ENCODE measurements at regions not wholly inside any gene's neighbourhood (a gene's known extent, or its start where the extent isn't known, plus 50 kb on each side); places are given as distances from the start of the nearest gene placed in this dataset.
"Not testable (repeated sequence)": the region's sequence is repeated elsewhere in the genome, so short reads cannot be mapped to it uniquely, and the experiment has no call there.

DNA sequence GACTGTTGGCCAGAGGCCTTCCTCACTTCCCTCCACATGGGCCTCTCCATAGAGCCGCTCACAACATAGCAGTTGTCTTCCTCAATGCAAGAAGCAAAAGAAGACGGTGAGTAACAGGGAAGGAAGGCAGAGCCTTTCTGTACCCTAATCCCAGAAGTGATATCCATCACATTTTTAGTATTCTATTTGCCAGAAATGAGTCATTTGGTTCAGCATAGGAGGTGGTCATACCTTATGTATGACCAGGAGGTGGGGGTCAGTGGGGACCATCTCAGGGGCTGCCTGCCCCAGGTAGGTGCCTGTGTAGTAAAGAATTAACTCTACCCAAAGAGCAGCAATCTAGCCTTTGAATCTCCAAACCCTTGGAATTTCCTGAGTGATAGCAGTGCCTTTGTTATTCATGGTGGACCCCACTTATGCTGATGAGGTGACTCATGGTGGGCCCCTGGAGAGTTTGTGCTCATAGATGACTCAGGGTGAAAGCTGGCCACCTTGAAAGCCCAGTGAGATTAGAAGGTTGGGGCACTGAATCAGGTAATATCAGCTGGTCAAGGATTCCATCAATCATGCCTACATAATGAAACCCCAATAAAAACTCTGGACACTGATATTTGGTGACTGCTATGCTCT, 323.9 kb upstream of the IGF1R start:
- no peak for DNase-seq (ENCODE audit: low read depth in 2 of 2)

DNA sequence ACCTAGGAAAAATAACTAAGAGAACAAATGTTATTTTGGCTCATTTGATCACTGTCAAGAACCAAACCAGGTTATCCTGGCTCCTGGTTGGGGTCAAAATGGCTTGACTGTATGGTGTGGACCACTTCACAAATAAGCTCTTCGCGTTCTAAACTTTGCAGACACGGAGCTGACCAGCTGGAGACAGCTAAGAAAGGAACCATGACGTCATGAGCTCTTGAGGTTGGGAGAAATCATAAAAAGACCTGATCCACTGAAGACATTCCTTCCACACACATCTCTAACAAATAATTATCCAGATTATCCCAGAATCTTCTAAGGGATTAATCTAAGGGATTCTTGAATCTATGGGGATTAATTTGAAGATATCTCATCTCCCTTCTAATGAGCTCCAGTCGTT, 321.5 kb upstream of the IGF1R start:
- DNase-seq (ENCODE audit: low read depth in 2 of 2), result no peak

DNA sequence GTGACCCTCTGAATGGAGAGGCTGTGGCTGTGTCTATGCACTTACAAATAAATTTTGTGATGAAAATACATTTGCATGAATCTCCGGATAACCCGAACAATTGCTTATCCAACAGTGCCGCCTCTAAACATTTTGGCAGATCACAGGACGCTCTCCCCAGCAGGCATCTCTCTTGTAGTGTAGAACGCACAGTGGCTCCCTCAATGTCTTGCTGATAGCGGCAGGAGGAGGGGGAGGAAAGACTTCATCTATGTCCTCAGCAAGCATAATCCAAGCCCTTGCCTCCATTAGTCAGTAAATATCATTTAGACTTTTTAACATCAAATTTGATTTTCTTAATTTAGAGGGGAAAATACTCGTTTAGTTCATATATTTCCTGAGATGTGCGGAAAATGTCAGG, 318.1 kb upstream of the IGF1R start:
- no peak for DNase-seq (ENCODE audit: low read depth in 2 of 2)

DNA sequence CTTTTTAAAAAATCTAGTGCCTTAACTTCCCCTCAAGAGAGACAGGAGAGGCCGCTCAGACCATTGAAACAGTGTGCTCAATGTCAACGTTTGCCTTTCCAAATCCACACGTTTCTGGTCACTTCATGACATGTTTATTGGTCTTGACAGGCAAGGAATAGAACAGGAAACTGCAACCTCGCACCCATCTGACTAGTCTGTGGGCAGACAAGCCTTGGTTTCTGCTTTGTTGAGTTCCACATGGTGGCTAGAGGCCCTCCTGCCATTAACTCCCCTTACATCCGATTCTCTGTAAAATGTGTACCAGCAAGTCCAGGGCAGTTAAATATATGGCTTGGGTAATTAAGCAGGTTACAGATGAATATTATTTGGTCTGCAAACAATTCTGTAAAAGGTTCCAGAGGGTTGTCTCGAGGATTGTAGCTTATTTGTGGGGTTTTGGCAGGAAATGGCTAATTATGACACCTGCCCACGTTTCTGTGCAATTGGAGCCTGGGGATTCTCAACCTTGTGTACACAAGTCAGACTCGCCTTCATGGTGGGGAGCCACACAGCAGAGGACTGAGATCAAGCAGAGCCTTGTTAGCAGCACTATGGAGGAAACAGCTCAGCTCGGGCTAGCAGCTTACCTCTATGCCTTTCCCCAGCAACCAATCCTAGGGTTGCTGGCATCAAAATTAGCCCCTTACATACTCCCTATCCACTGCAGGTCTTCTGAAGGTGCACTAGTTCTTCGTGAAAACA, 317.5 kb upstream of the IGF1R start:
- DNase-seq (ENCODE audit: low read depth in 2 of 2), result no peak

DNA sequence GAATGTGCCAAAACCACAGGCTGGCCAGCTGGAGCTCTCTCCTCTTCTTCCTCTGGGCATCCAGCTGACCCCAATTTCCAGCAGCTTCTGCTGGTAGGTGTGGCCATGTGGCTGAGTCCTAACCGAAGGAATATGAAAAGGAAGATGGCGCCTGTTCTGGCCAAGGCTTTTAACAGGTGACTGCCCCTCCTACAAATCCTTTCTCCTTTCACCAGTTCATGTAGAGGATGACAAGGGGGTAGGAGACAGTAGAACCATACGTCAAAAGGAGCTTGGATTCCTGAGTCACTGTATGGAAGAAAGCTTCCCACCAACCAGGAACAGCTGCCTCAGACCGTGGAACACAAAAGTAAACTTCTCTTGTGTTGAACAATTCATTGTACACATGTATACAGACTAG, 316.7 kb upstream of the IGF1R start:
- DNase-seq (ENCODE audit: low read depth in 2 of 2), result no peak

DNA sequence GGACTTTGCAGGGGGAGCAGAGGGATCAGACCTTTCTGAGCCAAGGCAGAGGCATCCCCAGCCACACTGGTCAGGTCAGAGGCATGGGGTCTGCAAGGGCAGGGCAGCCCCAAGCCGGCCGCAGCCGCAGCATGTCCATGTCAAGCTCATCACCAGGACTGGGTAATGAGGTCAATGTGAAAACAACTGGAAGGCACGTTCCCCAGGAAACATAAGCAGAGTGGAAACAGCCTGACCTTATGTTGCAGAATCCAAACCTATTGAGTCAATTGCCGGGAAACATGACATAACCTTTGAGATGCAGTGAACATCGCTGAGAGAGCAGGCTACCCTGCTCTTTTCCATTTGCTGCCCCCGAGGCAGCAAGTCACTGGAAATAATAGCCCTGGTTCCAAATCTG, 315.1 kb upstream of the IGF1R start:
- DNase-seq (ENCODE audit: low read depth in 2 of 2), result no peak

DNA sequence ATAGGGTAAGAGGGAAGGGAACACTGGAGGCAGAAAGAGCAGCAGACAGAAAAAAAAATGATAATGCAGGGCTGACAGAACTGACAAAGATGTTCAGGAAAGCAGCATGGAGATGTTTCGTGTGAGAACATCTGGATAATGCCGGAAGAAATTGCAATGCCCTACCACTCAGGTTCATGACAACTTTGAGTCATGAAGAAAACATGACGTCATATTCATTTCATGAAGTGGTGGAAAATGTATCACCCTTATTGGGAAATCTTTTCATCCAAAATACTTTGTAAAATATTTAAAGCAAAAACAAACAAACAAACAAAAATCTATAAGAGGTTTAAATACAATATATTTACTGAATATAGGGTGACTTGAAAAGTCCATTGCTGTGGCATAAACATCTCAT, 305.4 kb upstream of the IGF1R start:
- no peak for DNase-seq (ENCODE audit: low read depth in 2 of 2)

DNA sequence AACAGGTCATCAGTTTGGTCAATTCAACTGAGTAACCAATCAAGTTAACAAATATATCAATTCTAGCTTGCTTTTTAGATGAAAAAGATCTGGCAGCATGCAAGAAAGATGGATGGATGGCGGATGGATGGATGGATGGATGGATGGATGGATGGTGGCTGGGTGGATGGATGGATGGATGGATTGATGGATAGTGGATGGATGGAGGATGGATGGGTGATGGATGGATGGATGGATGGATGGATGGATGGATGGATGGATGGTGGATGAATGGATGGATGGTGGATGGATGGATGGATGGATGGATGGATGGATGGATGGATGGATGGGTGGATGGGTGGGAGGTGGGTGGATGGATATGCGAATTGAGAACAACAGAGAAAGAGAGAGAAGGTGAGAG, 303.7 kb upstream of the IGF1R start:
- DNase-seq (ENCODE audit: low read depth in 2 of 2), result no peak

DNA sequence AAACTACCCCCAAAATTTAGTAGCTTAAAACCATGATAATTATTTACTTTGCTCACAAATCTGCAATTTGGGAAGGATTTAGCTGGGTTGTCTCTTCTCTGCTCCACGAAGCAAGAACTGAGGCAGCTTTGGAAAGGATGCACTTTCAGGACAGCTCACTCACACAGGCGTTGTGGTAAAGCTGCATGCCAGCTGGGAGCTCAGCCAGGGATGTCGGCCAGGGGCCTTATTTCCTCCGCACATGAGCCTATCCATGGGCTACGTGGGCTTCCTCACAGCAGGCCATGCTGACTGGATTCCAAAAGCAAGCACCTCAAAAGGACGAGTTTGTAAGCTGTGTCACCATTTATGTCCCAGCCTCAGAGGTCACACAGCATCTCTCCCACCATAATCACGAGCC, 301.3 kb upstream of the IGF1R start:
- DNase-seq (ENCODE audit: low read depth in 2 of 2), result no peak

DNA sequence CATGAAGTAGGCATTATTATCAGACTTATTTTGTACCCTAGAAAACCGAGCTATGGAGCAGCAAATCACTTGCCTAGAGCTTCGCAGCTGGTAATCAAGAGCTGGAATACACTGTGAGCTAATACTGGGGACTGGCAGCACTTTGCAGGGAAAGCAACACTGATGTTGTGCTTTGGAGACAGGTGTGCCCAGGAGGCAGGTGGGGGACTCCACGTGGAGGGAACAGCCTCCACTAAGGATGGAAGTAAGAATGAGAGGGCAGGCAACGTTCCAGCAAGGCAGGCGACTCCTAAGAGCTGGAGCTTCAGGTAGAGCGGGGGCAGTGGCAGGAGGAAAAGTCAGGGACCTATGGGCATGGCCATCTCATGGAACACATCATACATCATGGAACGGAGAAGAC, 300.5 kb upstream of the IGF1R start:
- DNase-seq (ENCODE audit: low read depth in 2 of 2), result no peak

DNA sequence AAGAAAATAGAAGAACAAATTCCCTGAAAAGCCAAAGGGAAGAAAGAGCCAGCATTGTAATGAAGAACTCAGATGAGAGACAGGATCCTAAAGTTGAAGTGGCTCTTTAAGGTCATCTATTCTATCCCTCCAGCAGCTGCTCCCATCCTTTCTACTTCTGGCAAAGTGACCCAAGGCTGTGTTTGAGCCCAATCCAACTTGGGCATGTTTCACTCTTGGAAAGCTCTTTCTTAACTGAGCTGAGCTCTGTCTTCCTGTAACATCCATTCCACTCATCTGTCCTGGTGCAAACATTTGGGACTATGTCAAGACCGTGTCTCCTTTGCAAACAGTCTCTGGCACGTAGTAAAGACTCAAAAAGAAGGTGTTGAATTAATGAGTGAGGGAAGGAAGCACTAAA, 298.1 kb upstream of the IGF1R start:
- DNase-seq (ENCODE audit: low read depth in 2 of 2), result no peak

DNA sequence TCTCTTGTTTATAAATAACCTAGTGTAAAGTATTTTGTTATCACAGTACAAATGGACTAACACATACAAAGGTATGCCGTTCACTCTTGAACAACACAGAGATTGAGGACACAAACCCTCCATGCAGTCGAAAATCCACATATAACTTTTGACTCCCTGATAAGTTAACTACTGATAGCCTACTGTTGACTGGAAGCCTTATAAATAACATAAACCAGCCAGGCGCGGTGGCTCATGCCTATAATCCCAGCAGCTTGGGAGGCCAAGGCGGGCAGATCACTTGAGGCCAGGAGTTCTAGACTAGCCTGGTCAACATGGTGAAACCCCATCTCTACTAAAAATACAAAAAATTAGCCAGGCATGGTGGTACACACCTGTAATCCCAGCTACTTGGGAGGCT, 290.1 kb upstream of the IGF1R start:
- not testable (repeated sequence) for DNase-seq (ENCODE audit: low read depth in 2 of 2)

DNA sequence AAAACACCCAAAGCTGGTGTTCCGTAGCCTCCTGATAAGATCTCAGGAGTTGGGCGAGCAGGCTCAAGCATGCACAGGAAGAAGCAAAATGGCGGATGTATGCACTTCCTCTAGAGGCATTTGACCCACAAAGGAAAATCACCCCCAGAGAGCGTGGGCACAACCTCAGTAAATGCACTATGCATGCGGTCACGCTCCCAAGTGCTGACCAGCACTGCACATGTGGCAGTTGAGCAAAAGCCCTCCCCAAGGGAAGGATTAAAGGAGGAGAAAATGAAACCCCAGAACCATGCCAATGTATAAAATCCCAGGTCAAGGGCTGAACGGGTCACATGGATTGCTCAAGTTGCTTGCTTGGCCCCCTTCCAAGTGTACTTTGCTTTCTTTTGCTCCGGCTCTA, 289.4 kb upstream of the IGF1R start:
- DNase-seq (ENCODE audit: low read depth in 2 of 2), result no peak

DNA sequence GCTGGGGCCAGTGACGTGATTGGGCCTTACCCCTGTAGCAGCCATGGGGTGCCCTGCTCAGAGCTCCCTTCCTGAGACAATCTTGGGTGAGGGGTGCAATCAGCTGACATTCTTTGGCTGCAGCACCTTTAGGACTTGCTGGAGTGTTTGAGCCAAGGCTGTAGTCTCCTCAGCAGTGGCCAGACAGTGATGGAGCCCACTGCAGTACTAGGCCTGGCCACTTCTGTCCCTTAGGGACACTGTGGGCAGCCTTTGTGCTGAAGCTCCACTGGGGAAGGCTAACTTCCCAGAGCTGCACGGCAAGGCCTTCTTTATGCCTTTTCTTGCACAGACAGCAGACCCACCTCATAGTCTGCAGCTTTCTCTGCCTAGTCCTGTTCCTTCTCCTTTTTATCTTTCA, 284.9 kb upstream of the IGF1R start:
- DNase-seq (ENCODE audit: low read depth in 2 of 2), result no peak

DNA sequence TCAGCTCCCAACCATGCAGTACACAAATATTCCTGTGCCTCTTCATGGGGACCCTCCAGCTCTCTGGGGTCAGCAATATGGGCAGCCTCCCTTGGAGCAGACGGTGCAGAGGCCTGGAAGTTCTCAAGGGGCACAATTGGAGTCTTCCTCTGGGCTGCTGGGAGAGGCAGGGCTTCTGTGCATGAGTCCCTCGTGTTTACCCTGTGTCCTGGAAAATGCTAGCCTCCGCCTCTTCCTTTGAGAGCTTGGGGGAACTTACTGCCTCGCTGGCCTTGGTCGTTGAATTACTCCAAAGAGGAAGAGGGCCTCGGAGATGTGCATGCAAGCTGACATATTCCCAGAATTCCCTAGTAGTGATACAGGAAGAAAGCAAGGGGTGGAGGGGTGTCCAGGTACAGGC, 284.4 kb upstream of the IGF1R start:
- DNase-seq (ENCODE audit: low read depth in 2 of 2), result no peak

DNA sequence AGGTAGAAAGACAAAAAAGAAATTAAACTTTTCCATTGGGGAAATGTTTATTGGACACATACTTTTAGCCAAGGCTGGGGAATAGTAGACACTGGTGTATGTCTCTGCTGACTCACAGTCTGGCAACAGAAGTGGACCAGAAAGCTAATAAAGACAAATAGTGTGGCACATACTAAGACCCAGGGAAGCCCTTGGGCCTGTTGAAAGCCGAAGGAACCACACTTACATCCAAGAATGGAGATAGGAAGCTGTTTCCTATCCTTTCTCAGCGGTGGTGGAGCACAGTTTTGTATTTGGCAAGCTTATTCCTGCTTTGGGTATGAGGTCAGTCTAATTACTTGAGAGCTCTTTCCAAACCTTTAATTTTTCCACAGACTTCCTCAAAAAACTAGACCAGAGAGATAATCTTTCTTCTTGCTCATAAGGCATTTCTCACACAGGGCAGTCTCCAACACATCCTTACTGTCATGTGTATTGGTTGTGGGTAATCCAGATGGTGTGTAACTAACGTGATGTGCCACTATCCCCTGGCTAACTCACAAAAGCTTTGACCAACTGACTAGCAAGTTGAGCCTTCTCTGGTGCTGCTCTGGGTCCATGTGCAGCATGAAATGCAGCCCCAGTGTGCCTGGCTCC, 279.1 kb upstream of the IGF1R start:
- DNase-seq (ENCODE audit: low read depth in 2 of 2), result no peak

DNA sequence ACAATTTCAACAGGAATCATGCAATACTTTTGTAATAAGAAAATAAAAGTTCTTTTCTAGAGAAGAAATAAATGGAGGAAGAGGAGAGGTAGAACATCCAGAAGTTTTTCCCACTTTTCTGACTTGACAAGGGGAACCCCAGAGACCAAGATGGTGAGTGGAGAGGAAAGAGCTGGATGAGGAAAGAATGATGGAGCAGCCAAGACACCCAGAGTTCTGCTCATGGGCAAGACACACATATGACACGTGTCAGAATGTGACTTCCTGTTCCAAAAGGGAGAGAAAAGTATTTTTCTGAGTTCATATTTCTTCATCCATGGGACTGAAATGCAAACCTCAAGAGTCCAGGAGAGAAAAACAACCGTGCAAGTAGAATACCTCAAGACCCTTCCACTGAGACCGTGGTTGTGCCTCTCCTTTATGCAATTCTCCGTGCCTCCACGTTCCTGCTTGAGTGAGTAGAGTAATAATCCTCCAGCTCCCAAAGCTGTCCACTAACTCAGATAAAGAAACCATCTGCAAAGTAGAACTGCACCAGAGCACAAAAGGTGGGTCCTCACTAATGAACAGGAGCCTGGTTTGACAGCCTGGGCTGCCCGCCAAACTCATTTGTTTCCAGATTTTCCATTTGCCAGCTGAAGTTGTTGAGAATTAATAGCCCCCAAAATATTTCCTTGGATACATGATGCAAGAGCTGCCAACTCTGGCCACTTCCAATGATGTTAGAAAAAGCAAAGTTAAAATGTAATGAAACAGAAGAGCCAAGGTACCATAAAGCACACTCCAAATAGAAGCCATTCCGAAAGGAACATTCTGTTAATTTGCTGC, 272.6 kb upstream of the IGF1R start:
- no peak for DNase-seq (ENCODE audit: low read depth in 2 of 2)

DNA sequence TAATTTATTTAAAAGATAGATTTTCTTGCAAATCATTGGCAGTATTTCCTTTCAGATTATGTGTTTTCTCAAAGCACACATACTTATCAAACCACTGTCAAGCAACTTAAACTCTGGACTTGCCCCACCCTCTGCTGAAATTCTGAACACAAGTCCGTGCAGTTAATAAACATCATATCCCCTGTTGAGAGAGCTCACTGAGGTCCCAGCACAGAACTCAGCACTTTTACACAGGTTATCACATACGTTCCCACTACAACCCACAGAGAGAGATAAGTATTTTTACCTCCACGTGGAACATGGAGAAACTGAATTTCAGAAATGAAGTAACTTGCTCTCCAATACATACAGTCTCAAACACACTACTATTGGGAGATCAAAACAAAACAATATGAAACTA, 267.6 kb upstream of the IGF1R start:
- no peak for DNase-seq (ENCODE audit: low read depth in 2 of 2)

DNA sequence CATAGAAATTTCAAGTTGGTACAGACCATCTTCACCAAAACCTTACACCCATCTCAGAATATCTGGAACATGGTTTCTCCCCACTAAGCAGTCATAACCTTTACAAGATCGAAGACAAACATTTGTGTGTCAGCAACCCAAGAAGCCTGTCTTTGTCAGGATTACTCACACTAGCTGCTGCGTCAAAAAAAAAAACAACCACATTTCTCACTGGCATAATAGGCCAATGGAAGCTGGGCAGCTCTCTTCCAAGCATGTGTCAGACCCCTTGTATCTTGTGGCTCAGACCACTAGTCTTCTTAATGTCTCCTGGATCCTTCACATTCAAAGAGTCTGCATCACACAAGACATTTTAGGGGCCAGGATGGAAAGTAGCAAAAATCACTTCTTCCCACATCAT, 266.9 kb upstream of the IGF1R start:
- no peak for DNase-seq (ENCODE audit: low read depth in 2 of 2)

DNA sequence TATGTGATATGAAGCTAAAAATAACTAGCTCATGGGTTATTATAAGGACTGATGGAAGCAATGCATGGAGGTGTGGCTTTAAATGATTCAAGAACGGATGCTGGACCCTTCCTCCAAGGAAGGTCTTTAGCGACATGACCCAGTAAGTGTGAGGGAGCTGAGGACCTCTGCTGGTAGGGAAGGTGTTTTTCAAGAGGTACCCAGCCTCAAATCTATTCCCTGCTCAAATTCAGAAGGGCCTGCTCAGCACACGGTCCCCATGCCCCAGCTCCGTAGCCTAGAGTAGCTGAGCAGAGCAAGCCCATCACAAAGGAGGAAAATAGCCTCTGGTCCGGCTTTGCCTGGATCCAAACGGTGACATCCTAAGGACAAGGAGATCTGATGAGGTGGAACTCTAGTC, 266.2 kb upstream of the IGF1R start:
- no peak for DNase-seq (ENCODE audit: low read depth in 2 of 2)

DNA sequence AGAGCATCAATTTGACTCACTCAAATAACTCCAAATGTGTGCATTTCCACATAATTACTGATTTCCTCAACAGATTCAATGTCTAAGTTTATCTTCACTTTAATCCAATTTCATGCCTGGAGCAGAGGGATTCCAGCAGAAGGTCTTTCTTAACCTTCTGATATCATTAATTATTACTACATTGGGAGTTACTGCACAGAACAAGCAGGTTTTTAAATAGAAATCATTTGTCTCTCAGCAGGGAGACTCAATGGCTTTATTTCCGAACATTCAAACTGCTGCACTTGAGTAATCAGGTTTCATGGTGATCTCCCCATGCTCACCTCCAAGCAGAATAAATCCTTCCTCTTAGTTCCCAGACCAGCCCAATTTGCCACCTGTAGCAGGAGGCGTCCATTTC, 264.8 kb upstream of the IGF1R start:
- DNase-seq (ENCODE audit: low read depth in 2 of 2), result no peak

DNA sequence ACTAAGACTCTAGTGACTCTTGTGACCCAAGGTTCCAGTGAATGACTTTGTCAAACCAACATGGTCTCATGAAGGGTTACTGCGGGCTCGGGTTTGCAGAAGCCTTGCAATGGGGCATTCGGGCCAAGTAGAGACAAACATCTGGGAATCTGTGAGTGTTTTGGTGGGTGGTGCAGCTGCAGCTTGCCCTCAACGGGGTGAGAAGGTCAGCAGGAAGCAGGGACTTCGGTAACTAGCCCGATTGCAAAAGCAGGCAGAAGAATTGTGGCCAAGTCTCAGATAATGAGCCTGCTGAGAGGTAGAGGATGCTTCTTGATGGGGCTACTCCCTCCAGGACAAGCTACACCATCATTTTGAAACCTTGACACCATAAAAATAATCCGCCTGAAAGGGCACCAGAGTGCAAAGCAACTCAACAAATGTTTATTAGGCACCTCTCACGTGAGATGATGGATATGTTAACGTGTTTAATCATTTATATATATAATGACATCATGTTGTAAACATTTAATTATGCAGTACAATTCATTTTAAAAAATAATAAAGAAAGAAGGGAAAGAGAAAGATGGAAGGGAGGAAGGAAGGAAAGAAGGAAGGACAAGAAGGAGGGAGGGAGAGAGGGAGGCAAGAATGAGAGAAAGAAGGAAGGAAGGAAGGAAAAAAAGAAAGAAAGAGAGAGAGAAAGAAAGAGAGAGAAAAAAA, 263.9 kb upstream of the IGF1R start:
- no peak for DNase-seq (ENCODE audit: low read depth in 2 of 2)

Data from stimulated activated CD8-positive, alpha-beta memory T cell treated with anti-CD3 and anti-CD28 coated beads, Interleukin-2, amount 100 ng/mL, for 48 hours (primary cell).